Testis (tissue), 2 donors: ENCODE measurements at regions not wholly inside any gene's neighbourhood (a gene's known extent, or its start where the extent isn't known, plus 50 kb on each side); places are given as distances from the start of the nearest gene placed in this dataset.

ENCODE experiments used
- POLR2A ChIP-seq: fragments of 450-650 bp; IDR thresholded peaks from one replicate; pipeline ENCODE4 v1.6.1; 2017; ENCODE audit warnings: antibody characterized with exemption, mild to moderate bottlenecking, moderate library complexity
- TF ChIP-seq, protein P1 (sequence below), 3 experiments: fragments of 450-650 bp in 2 of 3; fragments of 200-600 bp in 1 of 3; sonication (generic) in 1 of 3; IDR thresholded peaks; one replicate each; pipeline ENCODE4 v1.5.1; 2016 to 2019; ENCODE audit warnings: antibody characterized with exemption in 3 of 3, mild to moderate bottlenecking in 2 of 3, moderate library complexity in 1 of 3

DNA sequence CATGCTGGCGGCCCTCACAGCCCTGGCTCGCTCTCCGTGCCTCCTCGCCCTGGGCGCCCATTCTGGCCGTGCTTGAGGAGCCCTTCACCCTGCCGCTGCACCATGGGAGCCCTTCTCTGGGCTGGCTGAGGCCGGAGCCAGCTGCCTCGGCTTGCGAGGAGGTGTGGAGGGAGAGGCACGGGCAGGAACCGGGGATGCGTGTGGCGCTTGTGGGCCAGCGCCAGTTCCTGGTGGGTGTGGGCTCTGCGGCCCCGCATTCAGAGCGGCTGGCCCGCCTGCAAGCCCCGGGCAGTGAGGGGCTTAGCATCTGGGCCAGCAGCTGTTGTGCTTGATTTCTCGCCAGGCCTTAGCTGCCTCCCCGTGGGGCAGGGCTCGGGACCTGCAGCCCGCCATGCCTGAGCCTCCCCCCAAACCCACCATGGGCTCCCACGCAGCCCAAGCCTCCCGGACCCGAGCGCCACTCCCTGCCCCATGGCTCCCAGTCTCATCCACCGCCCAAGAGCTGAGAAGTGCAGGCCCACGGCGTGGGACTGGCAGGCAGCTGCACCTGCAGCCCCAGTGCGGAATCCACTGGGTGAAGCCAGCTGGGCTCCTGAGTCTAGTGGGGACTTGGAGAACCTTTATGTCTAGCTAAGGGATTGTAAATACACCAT, 163.4 kb upstream of the LRRC4C start:
- TF ChIP-seq, protein P1, sequence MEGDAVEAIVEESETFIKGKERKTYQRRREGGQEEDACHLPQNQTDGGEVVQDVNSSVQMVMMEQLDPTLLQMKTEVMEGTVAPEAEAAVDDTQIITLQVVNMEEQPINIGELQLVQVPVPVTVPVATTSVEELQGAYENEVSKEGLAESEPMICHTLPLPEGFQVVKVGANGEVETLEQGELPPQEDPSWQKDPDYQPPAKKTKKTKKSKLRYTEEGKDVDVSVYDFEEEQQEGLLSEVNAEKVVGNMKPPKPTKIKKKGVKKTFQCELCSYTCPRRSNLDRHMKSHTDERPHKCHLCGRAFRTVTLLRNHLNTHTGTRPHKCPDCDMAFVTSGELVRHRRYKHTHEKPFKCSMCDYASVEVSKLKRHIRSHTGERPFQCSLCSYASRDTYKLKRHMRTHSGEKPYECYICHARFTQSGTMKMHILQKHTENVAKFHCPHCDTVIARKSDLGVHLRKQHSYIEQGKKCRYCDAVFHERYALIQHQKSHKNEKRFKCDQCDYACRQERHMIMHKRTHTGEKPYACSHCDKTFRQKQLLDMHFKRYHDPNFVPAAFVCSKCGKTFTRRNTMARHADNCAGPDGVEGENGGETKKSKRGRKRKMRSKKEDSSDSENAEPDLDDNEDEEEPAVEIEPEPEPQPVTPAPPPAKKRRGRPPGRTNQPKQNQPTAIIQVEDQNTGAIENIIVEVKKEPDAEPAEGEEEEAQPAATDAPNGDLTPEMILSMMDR (IDR thresholded peaks at IDR 0.05): no peak
- no peak for TF ChIP-seq POLR2A
